Amniotic stem cell (primary cell): ENCODE measurements at regions not wholly inside any gene's neighbourhood (a gene's known extent, or its start where the extent isn't known, plus 50 kb on each side); places are given as distances from the start of the nearest gene placed in this dataset.
A peak's percentile ranks its signal among the peaks of the same experiment; 100 is the strongest.

Experiments used
- DNase-seq: peaks from one replicate; lab custom pipeline; 2025; lab: John Stamatoyannopoulos, UW

GRCh38 chr11:104338186-104338585 lies 174.2 kb upstream of the PDGFD start:
- no peak for DNase-seq

DNA sequence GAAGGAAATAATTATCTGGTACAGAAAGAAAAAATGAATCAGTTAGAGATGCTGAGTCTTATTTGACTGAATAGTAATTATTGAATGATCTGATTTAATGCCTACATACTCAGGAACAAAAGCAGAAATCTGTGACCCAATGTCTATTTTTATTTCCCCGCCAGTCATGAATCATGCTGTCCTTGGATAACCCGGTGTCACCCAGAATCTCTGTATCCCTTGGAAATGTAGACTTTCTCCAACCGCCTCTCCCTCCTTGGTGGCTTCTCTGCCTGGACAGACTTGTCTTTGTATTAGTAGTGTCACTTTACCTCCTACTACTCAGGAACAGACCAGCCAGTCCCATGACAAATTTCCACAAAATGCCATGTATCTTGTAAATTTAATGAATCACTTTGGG lies 173.3 kb upstream of the PDGFD start:
- no peak for DNase-seq

GRCh38 chr11:104333977-104334376 lies 170.0 kb upstream of the PDGFD start:
- DNase-seq, result no peak

DNA sequence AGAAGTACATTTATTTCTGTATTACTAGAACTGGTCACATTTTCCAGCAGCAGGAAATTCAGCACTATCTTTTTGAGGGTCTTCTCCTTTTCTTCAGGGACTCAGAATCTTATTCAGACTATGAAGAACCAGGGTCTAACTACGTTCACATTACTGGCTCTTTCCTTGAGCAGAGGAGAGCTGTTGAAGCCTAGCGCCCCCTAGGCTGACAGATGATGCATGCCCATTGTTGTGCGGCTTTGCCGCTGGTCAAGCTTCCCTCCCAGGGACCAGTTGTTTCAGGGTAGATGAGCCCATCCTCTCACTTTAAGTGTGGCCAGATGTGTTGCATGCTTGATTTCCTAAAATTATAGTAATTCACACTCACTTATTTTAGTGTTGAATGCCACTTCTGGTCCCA lies 168.2 kb upstream of the PDGFD start:
- DNase-seq, result no peak

DNA sequence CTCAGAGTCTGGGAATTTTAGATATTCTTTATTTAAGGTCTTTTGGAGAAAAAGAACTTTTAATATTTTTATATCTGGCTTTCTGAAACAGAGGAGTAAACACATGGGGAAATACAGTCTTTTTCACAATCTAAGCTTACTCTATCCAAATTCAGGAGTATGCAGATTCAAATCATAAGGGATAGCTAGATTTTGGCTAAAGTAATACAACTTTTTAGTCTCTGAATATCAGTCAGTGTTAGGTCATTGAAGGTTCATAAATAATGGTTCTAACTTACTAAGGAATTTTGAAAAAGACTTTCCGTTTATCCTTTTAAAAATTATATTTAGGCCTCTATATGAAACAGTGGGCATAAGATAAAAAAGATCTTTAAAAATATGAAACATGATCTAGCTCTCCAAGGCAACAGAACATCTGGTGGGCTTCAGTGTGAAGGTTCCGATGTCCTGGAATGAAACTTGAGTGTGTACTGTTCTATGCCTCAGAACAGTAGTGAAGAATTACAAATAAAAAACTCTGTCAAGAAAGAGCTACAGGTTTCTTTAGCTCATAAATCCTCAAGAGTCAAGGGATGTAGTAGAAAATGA lies 165.2 kb upstream of the PDGFD start:
- no peak for DNase-seq

DNA sequence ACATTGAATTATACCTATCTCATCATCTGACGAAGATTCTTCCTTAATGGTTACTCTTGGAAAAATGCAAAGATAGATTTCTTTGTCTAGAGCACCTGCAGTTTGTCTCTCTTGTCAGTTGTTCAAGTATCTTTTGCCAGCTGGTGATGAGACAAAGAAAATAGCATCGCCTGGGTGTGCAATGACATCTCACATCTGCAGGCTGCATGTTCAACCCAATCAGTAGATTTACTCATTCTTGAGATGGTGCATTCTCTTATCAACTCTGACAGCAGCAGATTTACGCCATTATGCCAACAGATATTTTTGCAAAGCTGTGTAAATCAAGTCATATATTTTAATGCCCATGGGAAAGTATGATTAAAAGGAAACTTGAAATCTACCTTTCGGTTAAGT lies 164.6 kb upstream of the PDGFD start:
- DNase-seq, result no peak

DNA sequence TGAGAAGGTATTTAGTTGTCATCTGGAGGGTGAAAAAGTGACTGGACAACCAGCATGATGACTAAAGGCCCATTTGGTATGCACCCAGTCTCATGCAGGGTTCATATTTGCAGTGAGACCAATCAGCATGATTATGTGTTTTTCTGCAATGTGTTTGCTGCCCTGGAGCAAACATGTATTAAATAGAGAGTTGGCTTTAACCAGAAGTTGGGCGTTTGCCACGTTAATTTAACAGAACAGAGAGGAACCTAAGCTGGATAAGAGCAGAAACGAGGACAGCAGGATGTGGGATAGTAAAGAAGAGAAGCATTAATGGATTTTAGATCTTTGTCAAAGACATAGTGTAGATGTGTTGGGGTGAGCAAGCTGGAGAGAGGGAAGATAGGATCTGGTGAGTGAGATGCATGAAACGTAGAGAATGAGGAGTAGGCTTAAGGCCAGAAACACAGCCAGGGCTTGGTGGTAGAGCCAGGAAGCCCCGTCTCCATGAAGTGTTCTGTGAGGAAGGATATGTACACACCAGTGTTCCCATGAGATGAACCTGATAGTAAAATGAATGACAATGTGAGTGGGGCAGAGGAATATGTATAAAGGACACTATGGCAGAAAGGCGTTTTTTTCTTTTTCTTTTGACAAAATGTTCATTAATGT lies 164.0 kb upstream of the PDGFD start:
- DNase-seq, result no peak

- DNase-seq, result no peak
Observed at GRCh38 chr11:104325093-104325492, 161.1 kb upstream of the PDGFD start.

- DNase-seq, result no peak
Observed at GRCh38 chr11:104324276-104324675, 160.3 kb upstream of the PDGFD start.

DNA sequence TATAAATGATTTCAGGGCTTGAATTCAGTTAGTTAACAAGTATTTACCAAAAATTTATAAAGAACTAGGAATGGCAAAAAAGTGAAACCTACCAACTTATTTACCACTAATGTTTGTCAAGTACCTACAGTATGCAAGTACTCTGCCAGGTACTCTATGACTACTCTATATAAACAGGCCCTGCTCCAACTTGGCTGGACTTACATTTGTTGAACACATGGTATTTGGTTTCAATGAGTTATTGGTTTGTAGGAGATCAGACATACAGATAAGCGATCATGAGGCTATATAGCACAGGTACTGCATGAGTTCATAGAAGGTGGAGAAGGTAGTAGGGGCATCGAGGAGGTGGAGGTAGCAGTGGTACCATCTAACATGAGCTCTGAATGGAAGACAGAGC lies 159.9 kb upstream of the PDGFD start:
- DNase-seq, result no peak

DNA sequence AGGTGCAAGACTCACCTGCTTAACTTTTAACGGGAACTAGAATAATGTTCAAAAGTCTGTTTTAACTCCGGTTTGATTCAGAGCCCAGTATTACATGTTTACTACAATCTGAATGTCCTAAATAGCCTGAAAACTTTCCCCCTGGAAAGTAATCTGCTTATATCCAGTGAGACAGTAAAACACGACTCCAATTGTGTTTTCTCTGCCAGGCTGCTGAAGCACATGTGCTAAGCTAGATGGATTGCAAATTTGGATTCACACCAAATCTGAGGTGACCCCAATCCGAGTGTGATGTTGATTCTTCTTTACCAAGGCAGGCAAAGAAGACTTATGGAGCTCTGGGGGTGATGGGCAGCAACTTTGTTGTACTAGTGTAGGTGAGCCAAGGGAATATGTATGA lies 158.7 kb upstream of the PDGFD start:
- no peak for DNase-seq

- DNase-seq, result no peak
Observed at GRCh38 chr11:104320956-104321355, 157.0 kb upstream of the PDGFD start.

DNA sequence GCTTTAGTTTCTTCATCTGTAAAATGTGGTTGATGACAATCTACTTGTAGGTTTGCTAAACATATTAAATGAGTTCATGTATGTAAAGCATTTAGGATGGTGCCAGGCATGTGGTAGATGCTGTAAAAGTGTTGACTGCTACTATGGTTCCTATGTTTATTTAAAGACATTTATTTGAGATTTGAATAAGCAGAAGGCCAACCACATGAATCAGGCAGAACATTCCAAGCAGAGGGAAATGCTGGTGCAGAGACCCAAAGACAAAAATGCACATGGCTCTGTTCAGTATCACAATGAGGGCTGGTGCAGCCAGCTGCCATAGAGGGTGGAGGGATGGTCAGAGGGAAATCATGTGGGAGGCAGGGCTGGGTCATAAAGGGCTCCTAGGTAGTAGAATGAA lies 156.2 kb upstream of the PDGFD start:
- DNase-seq, result no peak

DNA sequence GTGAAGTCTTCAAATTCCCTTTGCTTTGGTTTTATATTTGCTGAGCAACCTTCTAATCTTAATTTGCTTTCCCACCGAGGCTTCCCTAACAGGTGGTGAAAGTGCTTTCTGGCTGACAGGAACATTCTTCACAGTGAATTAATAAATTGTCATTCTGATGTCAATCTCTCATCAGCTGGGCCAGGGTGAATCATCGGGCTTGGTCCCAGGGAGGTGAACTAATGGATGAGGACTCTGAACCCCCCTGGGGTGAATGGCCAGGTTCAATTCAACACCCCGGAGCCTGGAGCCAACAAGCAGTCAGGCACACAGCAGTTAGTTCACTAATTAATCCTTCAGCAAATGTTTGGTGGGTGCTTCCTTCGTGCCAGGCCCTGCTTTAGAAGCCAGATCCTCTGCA lies 155.4 kb upstream of the PDGFD start:
- no peak for DNase-seq

DNA sequence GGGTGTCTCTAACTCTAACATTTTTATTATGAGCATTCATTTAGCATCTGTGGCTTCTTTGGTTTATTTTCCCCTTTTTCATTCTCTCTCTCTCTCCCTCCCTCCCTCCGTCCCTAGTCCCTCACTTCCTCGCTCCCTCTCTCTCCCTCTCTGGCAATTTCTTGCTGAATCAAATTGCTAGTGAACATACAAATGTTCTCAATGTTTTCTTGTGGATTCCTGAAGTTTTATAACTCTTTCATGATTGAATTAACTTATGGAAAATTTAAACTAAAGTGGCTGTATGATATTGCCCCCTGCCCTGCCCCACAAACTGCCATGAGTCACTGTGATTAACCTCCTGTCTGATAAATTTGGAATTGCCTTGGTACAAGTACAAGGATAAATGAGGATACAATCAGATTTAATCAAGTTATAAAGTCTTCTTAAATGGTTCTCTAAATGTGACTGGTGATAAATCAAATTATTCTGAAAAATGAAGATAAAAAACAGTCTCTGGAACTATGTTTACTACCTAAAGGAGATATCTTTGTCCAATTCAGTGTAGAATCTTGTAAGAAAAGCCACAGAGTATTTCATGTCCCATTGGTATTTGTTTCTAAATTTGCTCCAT lies 143.0 kb upstream of the PDGFD start:
- DNase-seq, result no peak

- no peak for DNase-seq
Observed at GRCh38 chr11:104301776-104302175, 137.8 kb upstream of the PDGFD start.

- DNase-seq, result no peak
Observed at GRCh38 chr11:104291646-104292045, 127.7 kb upstream of the PDGFD start.

DNA sequence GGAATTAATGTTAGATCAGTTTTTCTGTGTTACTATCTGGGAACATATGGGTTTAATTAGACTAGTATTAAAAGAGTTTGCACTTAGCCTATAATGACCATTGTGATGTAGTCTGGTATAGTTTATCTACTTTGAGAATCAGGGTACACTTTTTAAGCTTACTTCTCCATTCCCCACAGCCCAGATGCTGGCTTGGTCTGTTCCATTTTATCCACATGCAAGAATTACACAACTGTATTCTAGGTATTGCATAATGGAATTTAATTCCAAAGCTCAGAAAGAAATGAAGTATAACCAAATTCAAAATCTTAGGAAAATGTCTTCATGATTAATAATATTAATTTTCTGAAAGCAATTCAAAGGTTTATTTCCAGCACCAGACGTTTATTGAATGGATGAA lies 122.2 kb upstream of the PDGFD start:
- DNase-seq, result no peak

DNA sequence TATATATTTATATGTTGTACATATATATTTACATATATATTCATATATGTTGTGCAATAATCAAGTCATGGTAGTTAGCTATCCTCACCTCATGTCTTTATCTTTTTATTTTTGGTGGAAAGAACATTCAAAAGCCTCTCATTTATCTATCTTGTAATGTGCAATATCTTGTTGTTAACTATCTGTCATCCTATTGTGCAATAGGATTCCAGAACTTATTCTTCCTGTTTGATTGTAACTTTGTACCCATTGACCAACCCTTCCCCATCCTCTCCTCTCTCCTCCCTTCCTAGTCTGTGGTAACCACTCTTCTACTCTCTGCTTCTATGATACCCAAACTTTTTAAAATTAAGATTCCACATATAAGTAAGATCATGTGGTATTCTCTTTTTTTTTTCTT lies 115.6 kb upstream of the PDGFD start:
- no peak for DNase-seq

DNA sequence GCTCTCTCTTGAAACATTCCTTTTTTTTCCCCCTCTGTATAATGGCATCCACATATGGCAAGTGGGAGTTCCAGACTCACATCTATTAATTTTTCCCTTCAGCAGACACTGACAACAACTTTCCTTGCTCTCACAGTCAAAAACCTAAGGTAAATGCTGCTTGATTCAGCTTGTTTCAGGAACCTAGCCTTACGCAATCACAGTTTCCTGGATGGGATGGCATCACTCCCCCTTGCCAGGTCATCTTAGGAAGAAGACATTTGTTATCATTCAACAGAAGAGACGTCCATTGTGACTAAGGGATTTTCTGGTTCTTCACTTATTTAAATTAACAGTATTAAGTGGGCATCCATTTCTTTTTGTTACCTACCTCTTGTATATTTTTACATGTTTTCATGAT lies 112.0 kb upstream of the PDGFD start:
- no peak for DNase-seq

- DNase-seq, result no peak
Observed at GRCh38 chr11:104260456-104260855, 96.5 kb upstream of the PDGFD start.

- no peak for DNase-seq
Observed at GRCh38 chr11:104259121-104259610, 95.2 kb upstream of the PDGFD start.

- no peak for DNase-seq
Observed at GRCh38 chr11:104256525-104256924, 92.6 kb upstream of the PDGFD start.

GRCh38 chr11:104254347-104254746 lies 90.4 kb upstream of the PDGFD start:
- DNase-seq, result peak; percentile 7
